ENCODE measurements at regions not wholly inside any gene's neighbourhood (a gene's known extent, or its start where the extent isn't known, plus 50 kb on each side); places are given as distances from the start of the nearest gene placed in this dataset.
A peak's percentile ranks its signal among the peaks of the same experiment; 100 is the strongest.
"Not testable (repeated sequence)": the region's sequence is repeated elsewhere in the genome, so short reads cannot be mapped to it uniquely, and the experiment has no call there.

- DNase-seq, result no peak
Observed at GRCh38 chr14:87041290-87042020, 951.5 kb downstream of the GALC start.

- no peak for DNase-seq
Observed at GRCh38 chr14:87034680-87035079, 958.3 kb downstream of the GALC start.

- DNase-seq, result no peak
Observed at GRCh38 chr14:87030197-87030596, 962.8 kb downstream of the GALC start.

- DNase-seq, result not testable (repeated sequence)
Observed at GRCh38 chr14:87020106-87020505, 972.9 kb downstream of the GALC start.

GRCh38 chr14:87018294-87018693, 974.7 kb downstream of the GALC start:
- no peak for DNase-seq

GRCh38 chr14:87017335-87017734, 975.6 kb downstream of the GALC start:
- DNase-seq, result no peak

- DNase-seq, result no peak
Observed at GRCh38 chr14:87014856-87015255, 978.1 kb downstream of the GALC start.

- DNase-seq, result peak; percentile 91
Observed at GRCh38 chr14:87013583-87013982, 979.4 kb downstream of the GALC start.

- peak; percentile 59 for DNase-seq
Observed at GRCh38 chr14:87008965-87009364, 984.0 kb downstream of the GALC start.

- peak; percentile 44 for DNase-seq
Observed at GRCh38 chr14:87005280-87005679, 987.7 kb downstream of the GALC start.

- DNase-seq, result peak; percentile 69
Observed at GRCh38 chr14:87002776-87003175, 990.2 kb downstream of the GALC start.

GRCh38 chr14:87001333-87001732, 991.6 kb downstream of the GALC start:
- no peak for DNase-seq

GRCh38 chr14:87000081-87000480, 992.9 kb downstream of the GALC start:
- no peak for DNase-seq

- peak; percentile 95 for DNase-seq
Observed at GRCh38 chr14:86999036-86999435, 993.9 kb downstream of the GALC start.

- DNase-seq, result peak; percentile 49
Observed at GRCh38 chr14:86997271-86997670, 995.7 kb downstream of the GALC start.

- no peak for DNase-seq
Observed at GRCh38 chr14:86990396-86990795, 1002.6 kb downstream of the GALC start.

- DNase-seq, result no peak
Observed at GRCh38 chr14:86989285-86989684, 1003.7 kb downstream of the GALC start.

- DNase-seq, result no peak
Observed at GRCh38 chr14:86987966-86988365, 1005.0 kb downstream of the GALC start.

- no peak for DNase-seq
Observed at GRCh38 chr14:86973177-86973576, 1019.8 kb downstream of the GALC start.

- DNase-seq, result no peak
Observed at GRCh38 chr14:86971292-86971691, 1021.7 kb downstream of the GALC start.

- DNase-seq, result peak; percentile 7
Observed at GRCh38 chr14:86961106-86961716, 1031.8 kb downstream of the GALC start.

- DNase-seq, result no peak
Observed at GRCh38 chr14:86955771-86956354, 1037.1 kb downstream of the GALC start.

GRCh38 chr14:86954623-86955022, 1038.4 kb downstream of the GALC start:
- DNase-seq, result no peak

- no peak for DNase-seq
Observed at GRCh38 chr14:86946446-86946845, 1046.5 kb downstream of the GALC start.
